Osteocyte (in vitro differentiated cells): ENCODE measurements at regions not wholly inside any gene's neighbourhood (a gene's known extent, or its start where the extent isn't known, plus 50 kb on each side); places are given as distances from the start of the nearest gene placed in this dataset.

ENCODE experiments used
- DNase-seq: peaks from one replicate; pipeline ENCODE4 v3.0.0; 2021; ENCODE audit warnings: mixed read lengths; ENCODE audit not compliant: unreplicated experiment; ENCODE audit errors: extremely low spot score
- H3K27ac Mint-ChIP-seq: one replicate; pipeline ENCODE4 v1.8.0; 2021; ENCODE audit warnings: mild to moderate bottlenecking, mixed read lengths; ENCODE audit not compliant: unreplicated experiment
- H3K27me3 Mint-ChIP-seq: one replicate; pipeline ENCODE4 v1.8.0; 2021; ENCODE audit warnings: mixed read lengths; ENCODE audit not compliant: unreplicated experiment
- H3K36me3 Mint-ChIP-seq: one replicate; pipeline ENCODE4 v1.8.0; 2021; ENCODE audit warnings: mixed read lengths; ENCODE audit not compliant: unreplicated experiment
- H3K4me1 Mint-ChIP-seq: one replicate; pipeline ENCODE4 v1.8.0; 2021; ENCODE audit warnings: mixed read lengths; ENCODE audit not compliant: unreplicated experiment
- H3K4me3 Mint-ChIP-seq: one replicate; pipeline ENCODE4 v1.8.0; 2021; ENCODE audit warnings: mild to moderate bottlenecking, moderate library complexity, mixed read lengths; ENCODE audit not compliant: unreplicated experiment
- H3K9me3 Mint-ChIP-seq: one replicate; pipeline ENCODE4 v1.8.0; 2021; ENCODE audit warnings: mixed read lengths; ENCODE audit not compliant: unreplicated experiment
- CTCF ChIP-seq: fragments of 200-600 bp; sonication (generic); IDR thresholded peaks from 2 replicates; pipeline ENCODE4 v1.5.0; 2021; ENCODE audit warnings: antibody characterized with exemption, mild to moderate bottlenecking, moderate library complexity

- Mint-ChIP-seq H3K4me1 (no peaks in the 10 kb centered on the region), H3K27me3 (no peaks in the 10 kb centered on the region), H3K27ac (no peak overlapping the region), H3K4me3 (no peak overlapping the region), H3K36me3 (peaks cover 2% of the 10 kb centered on the region), H3K9me3 (peaks cover 28% of the 10 kb centered on the region)
- DNase-seq, result peak; percentile 79
- TF ChIP-seq CTCF, result no peak
Observed at GRCh38 chr10:130905386-130905785, 406.1 kb downstream of the TCERG1L start.

- Mint-ChIP-seq H3K36me3 (peaks cover 2% of the 10 kb centered on the region), H3K27me3 (no peaks in the 10 kb centered on the region), H3K9me3 (peaks cover 28% of the 10 kb centered on the region), H3K27ac (no peak overlapping the region), H3K4me1 (no peaks in the 10 kb centered on the region), H3K4me3 (no peak overlapping the region)
- peak; percentile 54 for DNase-seq
- no peak for TF ChIP-seq CTCF
Observed at GRCh38 chr10:130905921-130906320, 405.6 kb downstream of the TCERG1L start.

- no peak for TF ChIP-seq CTCF
- no peaks in the 10 kb centered on the region for H3K36me3 Mint-ChIP-seq
- H3K9me3 Mint-ChIP-seq, result peaks cover 46% of the 10 kb centered on the region
- H3K27me3 Mint-ChIP-seq, result no peaks in the 10 kb centered on the region
- H3K4me1 Mint-ChIP-seq, result no peaks in the 10 kb centered on the region
- no peak for DNase-seq
- H3K27ac Mint-ChIP-seq, result no peak overlapping the region
- no peak overlapping the region for H3K4me3 Mint-ChIP-seq
Observed at GRCh38 chr10:130910848-130911247, 400.7 kb downstream of the TCERG1L start.

GRCh38 chr10:130913844-130914243, 397.7 kb downstream of the TCERG1L start:
- no peak overlapping the region for H3K4me3 Mint-ChIP-seq
- TF ChIP-seq CTCF, result no peak
- H3K36me3 Mint-ChIP-seq, result no peaks in the 10 kb centered on the region
- peak; percentile 76 for DNase-seq
- no peaks in the 10 kb centered on the region for H3K4me1 Mint-ChIP-seq
- H3K27ac Mint-ChIP-seq, result no peak overlapping the region
- H3K9me3 Mint-ChIP-seq, result peaks cover 61% of the 10 kb centered on the region
- H3K27me3 Mint-ChIP-seq, result no peaks in the 10 kb centered on the region

- Mint-ChIP-seq H3K27me3 (no peaks in the 10 kb centered on the region), H3K36me3 (no peaks in the 10 kb centered on the region), H3K9me3 (peaks cover 62% of the 10 kb centered on the region), H3K27ac (no peak overlapping the region), H3K4me1 (no peaks in the 10 kb centered on the region), H3K4me3 (no peak overlapping the region)
- TF ChIP-seq CTCF, result no peak
- DNase-seq, result peak; percentile 30
Observed at GRCh38 chr10:130914367-130914766, 397.2 kb downstream of the TCERG1L start.
